Glutamatergic neuron (in vitro differentiated cells): ENCODE measurements at regions not wholly inside any gene's neighbourhood (a gene's known extent, or its start where the extent isn't known, plus 50 kb on each side); places are given as distances from the start of the nearest gene placed in this dataset.

Experiments
- DNase-seq: peaks from one replicate; pipeline ENCODE4 v3.0.0; 2022
- H3K27ac Mint-ChIP-seq: one replicate; pipeline ENCODE4 v1.8.0; 2020; ENCODE audit warnings: mild to moderate bottlenecking, mixed read lengths, inconsistent platforms; ENCODE audit not compliant: unreplicated experiment
- H3K27me3 Mint-ChIP-seq: one replicate; pipeline ENCODE4 v1.8.0; 2020; ENCODE audit warnings: mild to moderate bottlenecking, moderate library complexity, mixed read lengths, inconsistent platforms; ENCODE audit not compliant: unreplicated experiment
- H3K36me3 Mint-ChIP-seq: one replicate; pipeline ENCODE4 v1.8.0; 2020; ENCODE audit warnings: mild to moderate bottlenecking, mixed read lengths, inconsistent platforms; ENCODE audit not compliant: unreplicated experiment
- H3K4me1 Mint-ChIP-seq: one replicate; pipeline ENCODE4 v1.8.0; 2020; ENCODE audit warnings: mild to moderate bottlenecking, low read depth, mixed read lengths, inconsistent platforms; ENCODE audit not compliant: unreplicated experiment
- H3K4me3 Mint-ChIP-seq: one replicate; pipeline ENCODE4 v1.8.0; 2020; ENCODE audit warnings: mild to moderate bottlenecking, mixed read lengths, inconsistent platforms; ENCODE audit not compliant: unreplicated experiment
- H3K9me3 Mint-ChIP-seq: one replicate; pipeline ENCODE4 v1.8.0; 2020; ENCODE audit warnings: mild to moderate bottlenecking, moderate library complexity, mixed read lengths, inconsistent platforms; ENCODE audit not compliant: unreplicated experiment
- TF ChIP-seq, protein P1 (sequence below): fragments of 200-600 bp; sonication (generic); IDR thresholded peaks from one replicate; pipeline ENCODE4 v1.5.0; 2021; ENCODE audit not compliant: partially characterized antibody, unreplicated experiment

DNA sequence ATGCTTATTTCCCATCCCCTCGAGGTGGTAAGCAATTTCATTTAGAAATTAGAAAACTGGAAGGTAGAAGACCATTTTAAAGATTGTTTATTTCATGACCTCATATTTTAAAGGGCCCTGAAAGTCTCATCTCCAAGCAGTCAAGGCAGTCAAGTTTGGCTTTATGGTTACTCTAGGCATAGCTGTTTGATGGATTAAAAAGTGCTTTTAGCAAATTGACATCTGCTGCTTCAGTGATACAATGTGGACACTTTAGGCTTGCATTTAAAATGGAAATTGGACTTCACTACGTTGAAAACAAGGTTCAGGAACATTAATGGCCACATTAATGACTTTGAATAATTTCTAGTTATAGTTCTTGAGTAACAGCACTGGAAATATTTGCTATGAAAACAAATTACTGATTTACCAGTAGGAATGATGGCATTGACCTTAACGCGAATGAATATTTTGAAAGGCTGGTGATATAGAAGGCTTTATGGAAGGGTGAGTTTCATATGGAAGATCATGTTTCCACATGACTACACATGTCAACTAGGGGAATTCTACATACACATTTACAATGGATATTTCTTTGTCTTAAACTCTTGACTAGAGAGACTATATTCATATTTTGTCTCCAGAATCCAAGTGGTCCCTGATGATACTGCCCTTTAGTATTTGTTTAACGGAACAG is 873.5 kb downstream of the JRKL start:
- DNase-seq = no peak
- no peak overlapping the region for H3K27ac Mint-ChIP-seq
- no peaks in the 10 kb centered on the region for H3K27me3 Mint-ChIP-seq
- peaks cover 8% of the 10 kb centered on the region for H3K4me1 Mint-ChIP-seq
- TF ChIP-seq, protein P1, sequence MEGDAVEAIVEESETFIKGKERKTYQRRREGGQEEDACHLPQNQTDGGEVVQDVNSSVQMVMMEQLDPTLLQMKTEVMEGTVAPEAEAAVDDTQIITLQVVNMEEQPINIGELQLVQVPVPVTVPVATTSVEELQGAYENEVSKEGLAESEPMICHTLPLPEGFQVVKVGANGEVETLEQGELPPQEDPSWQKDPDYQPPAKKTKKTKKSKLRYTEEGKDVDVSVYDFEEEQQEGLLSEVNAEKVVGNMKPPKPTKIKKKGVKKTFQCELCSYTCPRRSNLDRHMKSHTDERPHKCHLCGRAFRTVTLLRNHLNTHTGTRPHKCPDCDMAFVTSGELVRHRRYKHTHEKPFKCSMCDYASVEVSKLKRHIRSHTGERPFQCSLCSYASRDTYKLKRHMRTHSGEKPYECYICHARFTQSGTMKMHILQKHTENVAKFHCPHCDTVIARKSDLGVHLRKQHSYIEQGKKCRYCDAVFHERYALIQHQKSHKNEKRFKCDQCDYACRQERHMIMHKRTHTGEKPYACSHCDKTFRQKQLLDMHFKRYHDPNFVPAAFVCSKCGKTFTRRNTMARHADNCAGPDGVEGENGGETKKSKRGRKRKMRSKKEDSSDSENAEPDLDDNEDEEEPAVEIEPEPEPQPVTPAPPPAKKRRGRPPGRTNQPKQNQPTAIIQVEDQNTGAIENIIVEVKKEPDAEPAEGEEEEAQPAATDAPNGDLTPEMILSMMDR = no peak
- no peaks in the 10 kb centered on the region for H3K9me3 Mint-ChIP-seq
- no peak overlapping the region for H3K4me3 Mint-ChIP-seq
- H3K36me3 Mint-ChIP-seq = no peaks in the 10 kb centered on the region

DNA sequence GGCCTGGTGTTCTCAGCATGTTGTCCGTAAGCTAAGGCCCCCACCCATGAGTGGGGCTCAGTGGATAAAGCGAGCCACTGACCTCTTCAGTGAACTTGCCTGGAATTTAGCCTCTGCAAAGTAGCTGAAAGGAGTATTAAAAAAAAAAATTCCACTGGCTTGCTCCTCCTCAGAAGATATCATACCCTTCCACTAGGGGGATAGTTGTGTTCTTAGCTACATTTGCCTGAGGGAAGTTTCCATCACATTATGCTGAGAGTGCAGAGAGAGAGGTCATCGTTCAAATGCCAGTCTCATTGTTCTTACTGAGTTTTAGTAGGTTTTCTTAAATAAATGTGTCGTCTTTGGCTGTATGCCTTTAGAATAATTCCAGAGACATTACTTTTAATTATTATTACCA is 879.7 kb downstream of the JRKL start:
- TF ChIP-seq, protein P1 = peak; percentile 53
- H3K36me3 Mint-ChIP-seq = no peaks in the 10 kb centered on the region
- H3K4me3 Mint-ChIP-seq = no peak overlapping the region
- H3K9me3 Mint-ChIP-seq = peaks cover 1% of the 10 kb centered on the region
- no peak for DNase-seq
- no peaks in the 10 kb centered on the region for H3K4me1 Mint-ChIP-seq
- H3K27ac Mint-ChIP-seq = no peak overlapping the region
- peaks cover 4% of the 10 kb centered on the region for H3K27me3 Mint-ChIP-seq

DNA sequence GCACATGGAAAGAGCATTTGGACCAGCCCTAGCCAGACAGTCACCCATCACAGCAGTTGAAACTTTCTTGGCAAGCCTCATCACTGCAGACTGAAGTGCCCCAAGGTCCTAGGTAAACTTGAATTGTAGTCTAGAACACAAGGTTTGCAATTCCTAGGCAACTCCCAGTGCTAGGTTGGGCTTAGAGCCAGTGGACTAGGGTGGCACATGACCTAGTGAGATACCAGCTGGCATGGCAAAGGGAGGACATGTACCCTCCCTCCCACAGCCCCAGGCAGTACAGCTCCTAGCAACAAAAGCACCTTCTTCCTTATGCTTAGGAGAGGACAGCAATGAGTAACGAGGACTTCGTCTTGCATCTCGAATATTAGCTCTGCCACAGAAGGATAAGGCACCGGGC is 889.5 kb downstream of the JRKL start:
- Mint-ChIP-seq H3K36me3 (no peaks in the 10 kb centered on the region), H3K4me3 (no peak overlapping the region), H3K9me3 (no peaks in the 10 kb centered on the region), H3K27ac (no peak overlapping the region), H3K27me3 (peaks cover 1% of the 10 kb centered on the region), H3K4me1 (no peaks in the 10 kb centered on the region)
- TF ChIP-seq, protein P1 = no peak
- no peak for DNase-seq

- Mint-ChIP-seq H3K36me3 (no peaks in the 10 kb centered on the region), H3K9me3 (no peaks in the 10 kb centered on the region), H3K4me1 (no peaks in the 10 kb centered on the region), H3K27ac (no peak overlapping the region), H3K27me3 (no peaks in the 10 kb centered on the region), H3K4me3 (no peak overlapping the region)
- no peak for DNase-seq
- TF ChIP-seq, protein P1 = no peak
Measured at GRCh38 chr11:97280347-97280746, 890.5 kb downstream of the JRKL start.

DNA sequence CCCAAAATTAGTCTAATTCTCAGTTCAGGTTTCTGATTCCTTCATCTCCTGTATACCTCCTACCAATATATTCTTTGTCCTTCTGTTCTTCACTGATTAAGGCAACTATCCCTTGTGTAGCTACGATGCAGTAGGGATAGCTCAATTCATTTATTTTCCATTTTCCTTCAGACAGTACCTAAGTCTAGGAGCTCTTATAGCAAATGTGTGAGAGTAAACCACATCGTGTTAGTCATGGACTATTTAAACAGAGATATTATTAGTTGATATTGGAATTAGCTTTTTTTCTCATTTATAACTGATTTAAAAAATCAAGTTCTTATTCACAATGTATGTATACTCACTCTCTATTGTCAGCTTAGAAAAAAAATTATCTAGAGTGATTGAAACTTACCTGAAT is 900.0 kb downstream of the JRKL start:
- Mint-ChIP-seq H3K36me3 (no peaks in the 10 kb centered on the region), H3K4me1 (no peaks in the 10 kb centered on the region), H3K4me3 (no peak overlapping the region), H3K27ac (no peak overlapping the region), H3K9me3 (no peaks in the 10 kb centered on the region), H3K27me3 (no peaks in the 10 kb centered on the region)
- DNase-seq = no peak
- TF ChIP-seq, protein P1 = no peak
